NT2/D1 (cell line): ENCODE measurements at regions not wholly inside any gene's neighbourhood (a gene's known extent, or its start where the extent isn't known, plus 50 kb on each side); places are given as distances from the start of the nearest gene placed in this dataset.

Experiments used
- SUZ12 ChIP-seq: IDR thresholded peaks from 2 replicates; pipeline ENCODE4 v1.6.1; 2011; ENCODE audit not compliant: insufficient read length, insufficient read depth; ENCODE audit errors: extremely low read depth
- YY1 ChIP-seq: IDR thresholded peaks from 2 replicates; pipeline ENCODE4 v1.6.1; 2011; ENCODE audit not compliant: insufficient read length, insufficient read depth
- ZNF274 ChIP-seq: IDR thresholded peaks from 2 replicates; pipeline ENCODE4 v1.6.1; 2011; ENCODE audit warnings: mild to moderate bottlenecking, low read depth, low read length

GRCh38 chr5:87946271-87946670 lies 322.4 kb downstream of the TMEM161B start:
- TF ChIP-seq ZNF274 (no peak), YY1 (no peak), SUZ12 (no peak)
